ENCODE measurements at regions not wholly inside any gene's neighbourhood (a gene's known extent, or its start where the extent isn't known, plus 50 kb on each side); places are given as distances from the start of the nearest gene placed in this dataset.

DNA sequence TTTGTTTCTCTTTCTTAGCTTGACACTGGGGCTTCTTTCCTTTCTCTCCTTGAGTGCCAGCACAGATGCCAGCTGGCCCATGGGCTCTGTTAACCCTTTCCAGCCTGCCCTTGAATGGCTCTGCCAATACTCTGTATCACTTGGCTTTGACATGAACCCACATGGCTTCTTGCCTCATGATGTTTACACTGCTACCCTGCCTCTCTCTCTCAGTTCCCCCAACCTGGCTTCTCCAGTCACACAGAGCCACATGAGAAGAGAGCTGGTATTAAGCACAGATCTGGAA is 262.4 kb downstream of the OMA1 start:
- no peak for DNase-seq (ENCODE audit: low spot score)
- TF ChIP-seq, protein P1, sequence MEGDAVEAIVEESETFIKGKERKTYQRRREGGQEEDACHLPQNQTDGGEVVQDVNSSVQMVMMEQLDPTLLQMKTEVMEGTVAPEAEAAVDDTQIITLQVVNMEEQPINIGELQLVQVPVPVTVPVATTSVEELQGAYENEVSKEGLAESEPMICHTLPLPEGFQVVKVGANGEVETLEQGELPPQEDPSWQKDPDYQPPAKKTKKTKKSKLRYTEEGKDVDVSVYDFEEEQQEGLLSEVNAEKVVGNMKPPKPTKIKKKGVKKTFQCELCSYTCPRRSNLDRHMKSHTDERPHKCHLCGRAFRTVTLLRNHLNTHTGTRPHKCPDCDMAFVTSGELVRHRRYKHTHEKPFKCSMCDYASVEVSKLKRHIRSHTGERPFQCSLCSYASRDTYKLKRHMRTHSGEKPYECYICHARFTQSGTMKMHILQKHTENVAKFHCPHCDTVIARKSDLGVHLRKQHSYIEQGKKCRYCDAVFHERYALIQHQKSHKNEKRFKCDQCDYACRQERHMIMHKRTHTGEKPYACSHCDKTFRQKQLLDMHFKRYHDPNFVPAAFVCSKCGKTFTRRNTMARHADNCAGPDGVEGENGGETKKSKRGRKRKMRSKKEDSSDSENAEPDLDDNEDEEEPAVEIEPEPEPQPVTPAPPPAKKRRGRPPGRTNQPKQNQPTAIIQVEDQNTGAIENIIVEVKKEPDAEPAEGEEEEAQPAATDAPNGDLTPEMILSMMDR (IDR thresholded peaks at IDR 0.05; ENCODE audit: extremely low read depth, missing control alignments), result no peak

GRCh38 chr1:58283388-58284224 is 262.9 kb downstream of the OMA1 start:
- DNase-seq (ENCODE audit: low spot score), result no peak
- TF ChIP-seq, protein P1 (IDR thresholded peaks at IDR 0.05; ENCODE audit: extremely low read depth, missing control alignments), result no peak

DNA sequence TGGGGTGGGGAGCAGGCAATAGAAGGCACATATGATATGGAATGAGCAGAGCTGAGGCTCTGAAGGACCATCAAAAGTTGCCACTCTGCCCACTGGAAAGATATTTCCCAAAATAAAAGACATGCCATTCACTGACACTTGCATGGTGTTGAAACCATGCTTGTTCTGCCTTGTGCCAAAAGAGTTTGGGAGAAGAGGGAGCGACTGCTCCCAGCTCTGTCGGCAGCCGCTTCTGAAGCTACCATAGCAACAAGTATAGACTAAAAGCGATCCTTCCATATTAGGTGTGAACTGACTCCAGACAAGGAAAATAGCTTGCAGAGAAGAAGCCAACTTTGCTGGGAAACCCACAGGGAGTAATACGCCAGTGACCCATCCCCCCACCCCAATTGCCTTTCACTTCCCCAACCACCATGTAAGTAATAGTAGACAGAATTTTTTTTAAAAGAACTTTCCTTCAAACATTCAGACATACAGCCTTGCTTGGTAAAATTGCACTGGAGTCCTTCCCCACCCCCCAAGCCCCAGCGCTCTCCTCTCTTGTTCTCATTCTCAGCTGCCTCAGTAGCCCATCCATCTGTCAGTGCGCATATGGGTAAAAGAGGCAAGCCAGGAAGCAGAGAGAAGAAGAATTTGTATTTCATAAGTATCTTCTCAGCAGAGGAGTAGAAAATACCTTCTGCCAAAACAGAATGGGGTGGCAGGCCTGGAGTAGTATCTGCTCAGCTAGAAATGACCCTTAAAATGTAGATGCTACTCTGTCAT is 263.7 kb downstream of the OMA1 start:
- TF ChIP-seq, protein P1 (IDR thresholded peaks at IDR 0.05; ENCODE audit: extremely low read depth, missing control alignments), result no peak
- DNase-seq (ENCODE audit: low spot score), result no peak

DNA sequence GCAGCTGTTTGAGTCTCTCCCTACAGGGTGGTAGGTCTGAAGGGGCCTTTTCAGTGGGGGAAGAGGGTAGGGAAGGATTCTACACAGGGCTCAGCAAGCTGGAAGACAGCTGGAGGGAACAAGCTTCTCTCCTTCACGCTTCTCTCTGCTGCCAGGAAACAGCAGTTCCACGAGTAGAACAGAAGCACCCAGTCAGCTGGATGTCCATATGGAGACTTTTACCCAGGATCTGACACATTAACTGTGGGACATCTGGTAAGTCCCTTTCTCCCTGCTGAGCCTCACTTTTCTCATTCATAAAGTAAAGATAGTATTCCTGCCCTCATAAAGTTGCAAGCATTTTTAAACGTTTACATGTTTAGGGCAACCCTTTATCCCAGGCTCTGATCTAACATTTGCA is 280.3 kb downstream of the OMA1 start:
- TF ChIP-seq, protein P1 (IDR thresholded peaks at IDR 0.05; ENCODE audit: extremely low read depth, missing control alignments), result no peak
- DNase-seq (ENCODE audit: low spot score), result no peak

- TF ChIP-seq, protein P1 (IDR thresholded peaks at IDR 0.05; ENCODE audit: extremely low read depth, missing control alignments), result no peak
- no peak for DNase-seq (ENCODE audit: low spot score)
These were observed 282.1 kb downstream of the OMA1 start for GRCh38 chr1:58264462-58264861.

DNA sequence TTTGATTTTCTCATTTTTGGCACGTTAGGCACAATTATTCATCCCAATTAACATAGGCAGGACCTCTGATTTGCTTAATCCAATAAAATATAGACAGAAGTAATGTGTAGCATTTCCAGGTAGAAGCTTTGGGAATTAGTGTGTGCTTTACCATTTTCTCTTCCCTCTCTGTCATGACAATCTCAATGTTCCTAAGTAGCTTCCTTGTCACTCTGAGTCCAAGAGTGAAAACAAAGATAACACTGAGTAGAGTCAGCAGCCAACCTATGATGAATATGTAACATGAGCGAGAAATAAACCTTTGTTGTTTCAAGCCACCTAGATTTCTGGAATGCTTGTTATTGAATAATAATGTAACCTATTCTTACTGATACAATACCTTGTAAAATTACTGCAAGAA is 283.8 kb downstream of the OMA1 start:
- TF ChIP-seq, protein P1 (IDR thresholded peaks at IDR 0.05; ENCODE audit: extremely low read depth, missing control alignments), result no peak
- no peak for DNase-seq (ENCODE audit: low spot score)

GRCh38 chr1:58258082-58258481 is 288.4 kb downstream of the OMA1 start:
- TF ChIP-seq, protein P1 (IDR thresholded peaks at IDR 0.05; ENCODE audit: extremely low read depth, missing control alignments), result no peak
- DNase-seq (ENCODE audit: low spot score), result no peak
